ENCODE measurements at regions not wholly inside any gene's neighbourhood (a gene's known extent, or its start where the extent isn't known, plus 50 kb on each side); places are given as distances from the start of the nearest gene placed in this dataset.

DNA sequence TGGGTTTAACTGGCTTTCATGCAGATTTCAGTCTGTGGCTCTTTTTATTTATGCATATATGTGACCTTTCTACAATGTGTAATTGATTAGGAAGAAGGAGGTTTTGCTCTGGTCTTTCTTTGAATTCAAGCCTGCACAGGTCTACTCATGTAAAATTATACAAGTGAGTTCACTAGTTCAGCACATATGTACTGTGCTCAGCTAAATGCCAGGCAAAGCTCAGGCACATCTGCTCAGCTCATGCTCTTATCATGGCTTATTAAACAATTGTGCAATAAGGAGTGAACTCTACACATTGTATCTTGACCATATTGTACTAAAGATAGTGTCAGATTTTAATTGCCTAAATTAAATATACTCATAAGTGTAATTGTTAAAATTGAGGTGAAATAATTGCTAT lies 378.4 kb downstream of the ADGRL2 start:
- TF ChIP-seq POLR2A (IDR thresholded peaks at IDR 0.05; ENCODE audit: low read depth, low read length) = no peak
- TF ChIP-seq, protein P1, sequence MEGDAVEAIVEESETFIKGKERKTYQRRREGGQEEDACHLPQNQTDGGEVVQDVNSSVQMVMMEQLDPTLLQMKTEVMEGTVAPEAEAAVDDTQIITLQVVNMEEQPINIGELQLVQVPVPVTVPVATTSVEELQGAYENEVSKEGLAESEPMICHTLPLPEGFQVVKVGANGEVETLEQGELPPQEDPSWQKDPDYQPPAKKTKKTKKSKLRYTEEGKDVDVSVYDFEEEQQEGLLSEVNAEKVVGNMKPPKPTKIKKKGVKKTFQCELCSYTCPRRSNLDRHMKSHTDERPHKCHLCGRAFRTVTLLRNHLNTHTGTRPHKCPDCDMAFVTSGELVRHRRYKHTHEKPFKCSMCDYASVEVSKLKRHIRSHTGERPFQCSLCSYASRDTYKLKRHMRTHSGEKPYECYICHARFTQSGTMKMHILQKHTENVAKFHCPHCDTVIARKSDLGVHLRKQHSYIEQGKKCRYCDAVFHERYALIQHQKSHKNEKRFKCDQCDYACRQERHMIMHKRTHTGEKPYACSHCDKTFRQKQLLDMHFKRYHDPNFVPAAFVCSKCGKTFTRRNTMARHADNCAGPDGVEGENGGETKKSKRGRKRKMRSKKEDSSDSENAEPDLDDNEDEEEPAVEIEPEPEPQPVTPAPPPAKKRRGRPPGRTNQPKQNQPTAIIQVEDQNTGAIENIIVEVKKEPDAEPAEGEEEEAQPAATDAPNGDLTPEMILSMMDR (conservative IDR thresholded peaks at IDR 0.05; ENCODE audit: low read depth, low read length) = no peak
- no peak for TF ChIP-seq RCOR1 (IDR thresholded peaks at IDR 0.05; ENCODE audit: insufficient replicate concordance, low read length)
- TF ChIP-seq BHLHE40 (IDR thresholded peaks at IDR 0.05; ENCODE audit: low read depth, low read length) = no peak
- TF ChIP-seq RAD21 (IDR thresholded peaks at IDR 0.05; ENCODE audit: low read length) = no peak
- TF ChIP-seq USF2 (IDR thresholded peaks at IDR 0.05; ENCODE audit: low read depth, low read length) = no peak
- TF ChIP-seq, protein P2, sequence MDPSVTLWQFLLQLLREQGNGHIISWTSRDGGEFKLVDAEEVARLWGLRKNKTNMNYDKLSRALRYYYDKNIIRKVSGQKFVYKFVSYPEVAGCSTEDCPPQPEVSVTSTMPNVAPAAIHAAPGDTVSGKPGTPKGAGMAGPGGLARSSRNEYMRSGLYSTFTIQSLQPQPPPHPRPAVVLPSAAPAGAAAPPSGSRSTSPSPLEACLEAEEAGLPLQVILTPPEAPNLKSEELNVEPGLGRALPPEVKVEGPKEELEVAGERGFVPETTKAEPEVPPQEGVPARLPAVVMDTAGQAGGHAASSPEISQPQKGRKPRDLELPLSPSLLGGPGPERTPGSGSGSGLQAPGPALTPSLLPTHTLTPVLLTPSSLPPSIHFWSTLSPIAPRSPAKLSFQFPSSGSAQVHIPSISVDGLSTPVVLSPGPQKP (IDR thresholded peaks at IDR 0.05; ENCODE audit: borderline replicate concordance, low read depth, low read length) = no peak
- no peak for TF ChIP-seq CEBPB (IDR thresholded peaks at IDR 0.05; ENCODE audit: low read depth, low read length)
